Fibroblast of the aortic adventitia (primary cell): ENCODE measurements at regions not wholly inside any gene's neighbourhood (a gene's known extent, or its start where the extent isn't known, plus 50 kb on each side); places are given as distances from the start of the nearest gene placed in this dataset.
A peak's percentile ranks its signal among the peaks of the same experiment; 100 is the strongest.

ENCODE experiments used
- DNase-seq: peaks from one replicate; pipeline ENCODE4 v3.0.0-alpha.2; 2010; ENCODE audit warnings: low read depth
- H3K4me3 ChIP-seq: 2 replicates; pipeline ENCODE4 v1.5.1; 2011; ENCODE audit warnings: low read depth, mild to moderate bottlenecking, control low read depth, low read length, moderate library complexity
- TF ChIP-seq, protein P1 (sequence below): IDR thresholded peaks from 2 replicates; pipeline ENCODE4 v1.5.1; 2011; ENCODE audit warnings: mild to moderate bottlenecking, low read length, control low read depth, inconsistent platforms; ENCODE audit not compliant: insufficient read depth

DNA sequence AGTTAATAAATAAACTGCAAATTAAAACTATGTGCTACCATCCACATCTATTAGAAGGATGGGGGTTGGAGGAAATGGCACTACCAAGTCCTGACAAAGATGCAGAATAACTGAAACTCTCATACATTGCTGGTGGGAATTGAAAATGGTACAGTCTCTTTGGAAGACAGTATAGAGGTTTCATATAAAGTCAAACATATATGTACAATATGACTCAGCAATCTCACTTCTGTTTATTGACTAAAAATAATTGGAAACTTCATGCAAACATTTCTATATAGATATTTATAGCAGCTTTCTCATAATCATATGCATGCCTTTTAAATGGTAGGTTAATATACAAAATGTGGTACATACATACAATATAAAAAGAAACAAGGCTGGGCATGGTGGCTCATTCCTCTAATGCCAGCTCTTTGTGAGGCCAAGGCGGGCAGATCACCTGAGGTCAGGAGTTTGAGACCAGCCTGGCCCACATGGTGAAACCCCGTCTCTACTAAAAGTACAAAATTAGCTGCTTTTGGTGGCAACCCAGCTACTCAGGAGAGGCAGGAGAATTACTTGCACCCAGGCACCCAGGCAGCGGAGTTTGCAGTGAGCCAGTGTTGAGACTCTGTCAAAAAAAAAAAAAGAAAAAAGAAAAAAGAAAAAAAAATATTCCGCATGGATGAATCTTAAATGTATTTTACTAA, 225.0 kb upstream of the CXXC4 start:
- DNase-seq = no peak
- H3K4me3 ChIP-seq = no peak overlapping the region
- TF ChIP-seq, protein P1, sequence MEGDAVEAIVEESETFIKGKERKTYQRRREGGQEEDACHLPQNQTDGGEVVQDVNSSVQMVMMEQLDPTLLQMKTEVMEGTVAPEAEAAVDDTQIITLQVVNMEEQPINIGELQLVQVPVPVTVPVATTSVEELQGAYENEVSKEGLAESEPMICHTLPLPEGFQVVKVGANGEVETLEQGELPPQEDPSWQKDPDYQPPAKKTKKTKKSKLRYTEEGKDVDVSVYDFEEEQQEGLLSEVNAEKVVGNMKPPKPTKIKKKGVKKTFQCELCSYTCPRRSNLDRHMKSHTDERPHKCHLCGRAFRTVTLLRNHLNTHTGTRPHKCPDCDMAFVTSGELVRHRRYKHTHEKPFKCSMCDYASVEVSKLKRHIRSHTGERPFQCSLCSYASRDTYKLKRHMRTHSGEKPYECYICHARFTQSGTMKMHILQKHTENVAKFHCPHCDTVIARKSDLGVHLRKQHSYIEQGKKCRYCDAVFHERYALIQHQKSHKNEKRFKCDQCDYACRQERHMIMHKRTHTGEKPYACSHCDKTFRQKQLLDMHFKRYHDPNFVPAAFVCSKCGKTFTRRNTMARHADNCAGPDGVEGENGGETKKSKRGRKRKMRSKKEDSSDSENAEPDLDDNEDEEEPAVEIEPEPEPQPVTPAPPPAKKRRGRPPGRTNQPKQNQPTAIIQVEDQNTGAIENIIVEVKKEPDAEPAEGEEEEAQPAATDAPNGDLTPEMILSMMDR = no peak

DNA sequence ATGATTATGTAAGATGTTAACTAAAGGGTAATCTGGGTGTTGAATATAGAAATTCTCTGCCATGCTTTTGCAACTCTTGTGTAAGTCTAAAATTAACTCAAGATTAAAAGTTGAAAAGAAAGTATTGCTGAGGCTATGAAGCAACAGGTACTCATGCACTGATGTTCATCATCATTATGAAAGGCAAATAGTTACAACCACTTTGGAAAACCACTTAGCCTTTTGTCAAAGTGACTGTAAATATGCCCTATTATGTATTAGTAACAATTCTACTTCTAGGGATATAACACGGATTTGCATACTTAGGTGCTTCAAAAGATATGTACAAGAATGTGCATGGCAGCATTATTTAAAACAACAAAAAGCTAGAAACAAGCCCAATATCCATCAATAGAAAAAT, 227.8 kb upstream of the CXXC4 start:
- H3K4me3 ChIP-seq = no peak overlapping the region
- DNase-seq = no peak
- TF ChIP-seq, protein P1 = no peak

DNA sequence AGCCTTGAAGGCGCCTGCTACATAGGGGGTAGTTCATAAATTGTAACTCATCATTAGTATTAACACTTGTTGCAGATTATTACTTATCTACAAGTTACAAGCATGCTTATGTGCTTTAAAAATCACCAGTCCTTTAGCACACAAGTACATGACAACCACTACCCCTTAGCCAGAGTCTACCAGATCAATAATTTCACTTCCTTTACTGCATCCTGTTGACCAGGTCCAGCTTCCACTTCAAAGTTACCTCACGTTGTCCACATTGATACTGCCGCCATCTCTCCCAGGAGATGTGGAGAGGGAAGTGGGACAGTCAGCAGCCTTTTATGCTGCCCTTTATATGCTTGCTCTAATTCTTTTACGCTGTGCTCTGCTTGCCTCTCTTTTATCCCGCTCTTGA, 231.3 kb upstream of the CXXC4 start:
- TF ChIP-seq, protein P1 = no peak
- no peak for DNase-seq

DNA sequence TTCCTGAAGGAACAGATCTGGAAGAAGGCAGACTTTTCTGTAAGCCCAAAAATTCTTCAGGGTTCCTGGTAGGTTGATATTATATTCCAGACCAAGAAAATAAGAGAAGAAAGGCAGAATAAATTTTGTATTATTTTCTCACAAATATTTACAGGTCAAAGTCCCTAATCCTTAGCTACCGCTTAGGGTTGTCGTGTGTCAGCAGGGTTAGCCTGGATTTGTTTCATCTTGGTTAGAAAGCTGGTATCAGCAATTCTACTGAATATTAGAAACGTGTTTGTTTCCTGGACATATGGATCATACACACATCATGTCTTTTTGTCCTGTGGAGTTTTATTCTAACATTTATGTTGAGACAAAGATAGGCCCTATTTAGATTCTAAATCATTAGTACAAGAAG, 232.9 kb upstream of the CXXC4 start:
- TF ChIP-seq, protein P1 = no peak

More for the DNA sequence above, 231.3 kb upstream of the CXXC4 start:
- H3K4me3 ChIP-seq = no peak overlapping the region

DNA sequence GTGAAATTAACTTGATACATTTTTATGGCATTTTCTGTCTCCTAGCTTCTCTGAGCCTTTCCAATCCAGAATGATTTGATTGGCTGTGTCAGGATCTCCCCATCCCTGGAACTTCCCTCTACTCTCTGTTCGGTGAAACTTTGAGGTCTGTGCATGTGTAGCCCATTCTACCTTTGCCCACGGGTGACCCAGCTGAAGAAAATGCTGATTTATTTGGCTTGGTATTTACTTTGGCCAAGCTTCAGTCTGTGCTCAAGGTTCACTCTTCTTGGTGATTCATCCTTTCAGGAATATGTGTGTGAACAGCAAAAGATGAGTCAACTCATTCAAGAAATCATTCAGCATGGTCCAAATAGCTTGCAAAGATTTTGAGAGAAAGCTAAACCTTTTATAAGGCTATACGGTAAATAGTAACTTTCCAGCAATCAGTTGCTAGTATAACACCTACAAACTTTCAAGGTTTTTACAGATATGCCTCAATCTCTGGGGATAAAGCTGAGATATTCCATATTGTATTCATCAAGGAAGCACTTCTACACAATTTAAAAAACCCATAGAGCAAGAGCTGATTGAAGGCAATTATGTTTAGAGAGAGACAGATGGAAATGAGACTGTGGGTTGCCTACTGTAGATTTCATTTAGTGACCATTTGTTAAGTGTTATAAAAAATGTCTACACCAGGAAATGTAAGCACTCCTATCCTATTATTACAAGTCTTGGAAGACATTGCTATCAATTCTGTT, 233.9 kb upstream of the CXXC4 start:
- TF ChIP-seq, protein P1 = no peak
- no peak overlapping the region for H3K4me3 ChIP-seq
- peak; percentile 85 for DNase-seq

More for the DNA sequence above, 232.9 kb upstream of the CXXC4 start:
- H3K4me3 ChIP-seq = no peak overlapping the region
- no peak for DNase-seq

DNA sequence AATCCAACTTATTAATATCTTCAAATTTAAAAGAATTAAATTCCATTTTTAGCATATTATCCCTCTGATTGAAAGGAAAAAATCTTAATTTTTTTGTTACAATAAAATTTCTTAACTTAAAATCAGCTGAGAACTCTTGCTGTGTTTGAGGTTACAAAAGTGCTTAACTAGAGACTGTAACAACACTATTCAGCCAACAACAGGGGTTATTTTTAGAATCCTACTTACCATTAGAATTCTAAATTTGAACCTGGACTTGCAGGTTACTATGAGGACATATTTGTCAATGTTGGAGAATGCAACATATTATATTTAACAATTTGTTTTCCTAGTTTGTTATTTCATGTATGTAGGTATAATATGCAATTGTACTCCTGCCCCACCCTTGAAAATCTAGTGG, 238.1 kb upstream of the CXXC4 start:
- H3K4me3 ChIP-seq = no peak overlapping the region
- TF ChIP-seq, protein P1 = no peak

More for the DNA sequence above, 238.1 kb upstream of the CXXC4 start:
- DNase-seq = no peak
